ENCODE measurements at regions not wholly inside any gene's neighbourhood (a gene's known extent, or its start where the extent isn't known, plus 50 kb on each side); places are given as distances from the start of the nearest gene placed in this dataset.

- H3K4me1 ChIP-seq (replicated peaks), result no peaks in the 10 kb centered on the region
- intact Hi-C loops (cut with DNase I), result no loop called here
- WGBS, result 65% methylated on average over 3 of the region's 3 CpGs
- no peak overlapping the region for H3K4me3 ChIP-seq
- no peaks in the 10 kb centered on the region for H3K9me3 ChIP-seq
- DNase-seq (ENCODE audit: low spot score), result no peak
- no peak for TF ChIP-seq CTCF (IDR thresholded peaks at IDR 0.05)
- TF ChIP-seq POLR2AphosphoS5 (IDR thresholded peaks at IDR 0.05), result no peak
- no peak for TF ChIP-seq POLR2A (IDR thresholded peaks at IDR 0.05)
- no peak overlapping the region for H3K27ac ChIP-seq
- no peaks in the 10 kb centered on the region for H3K36me3 ChIP-seq
- H3K27me3 ChIP-seq (replicated peaks; ENCODE audit: insufficient read depth), result no peaks in the 10 kb centered on the region
These were observed 422.7 kb downstream of the C3orf38 start for GRCh38 chr3:88572450-88572849.

- H3K4me3 ChIP-seq, result no peak overlapping the region
- H3K9me3 ChIP-seq, result no peaks in the 10 kb centered on the region
- no peak for DNase-seq (ENCODE audit: low spot score)
- no peaks in the 10 kb centered on the region for H3K36me3 ChIP-seq
- no peak overlapping the region for H3K27ac ChIP-seq
- H3K4me1 ChIP-seq (replicated peaks), result no peaks in the 10 kb centered on the region
- intact Hi-C loops (cut with DNase I), result no loop called here
- WGBS, result 89% methylated on average over 4 of the region's 4 CpGs
- H3K27me3 ChIP-seq (replicated peaks; ENCODE audit: insufficient read depth), result no peaks in the 10 kb centered on the region
- TF ChIP-seq CTCF (IDR thresholded peaks at IDR 0.05), result no peak
- no peak for TF ChIP-seq POLR2AphosphoS5 (IDR thresholded peaks at IDR 0.05)
- no peak for TF ChIP-seq POLR2A (IDR thresholded peaks at IDR 0.05)
These were observed 423.7 kb downstream of the C3orf38 start for GRCh38 chr3:88573472-88573871.

- WGBS, result 79% methylated on average over 4 of the region's 4 CpGs
- intact Hi-C loops (cut with DNase I), result no loop called here
These were observed 424.4 kb downstream of the C3orf38 start for GRCh38 chr3:88574146-88574545.

GRCh38 chr3:88584451-88584850, 434.7 kb downstream of the C3orf38 start:
- DNase-seq (ENCODE audit: low spot score), result no peak
- H3K9me3 ChIP-seq, result no peaks in the 10 kb centered on the region
- intact Hi-C loops (cut with DNase I), result no loop called here
- WGBS, result 84% methylated on average over 3 of the region's 3 CpGs
- H3K4me1 ChIP-seq (replicated peaks), result no peaks in the 10 kb centered on the region
- no peaks in the 10 kb centered on the region for H3K36me3 ChIP-seq
- no peak overlapping the region for H3K4me3 ChIP-seq
- no peak overlapping the region for H3K27ac ChIP-seq
- TF ChIP-seq CTCF (IDR thresholded peaks at IDR 0.05), result no peak
- TF ChIP-seq POLR2A (IDR thresholded peaks at IDR 0.05), result no peak
- TF ChIP-seq POLR2AphosphoS5 (IDR thresholded peaks at IDR 0.05), result no peak
- no peaks in the 10 kb centered on the region for H3K27me3 ChIP-seq (replicated peaks; ENCODE audit: insufficient read depth)

More at GRCh38 chr3:88574146-88574545, 424.4 kb downstream of the C3orf38 start:
- no peak overlapping the region for H3K4me3 ChIP-seq
- H3K27me3 ChIP-seq (replicated peaks; ENCODE audit: insufficient read depth), result no peaks in the 10 kb centered on the region
- no peak for DNase-seq (ENCODE audit: low spot score)
- H3K36me3 ChIP-seq, result no peaks in the 10 kb centered on the region
- TF ChIP-seq POLR2A (IDR thresholded peaks at IDR 0.05) (no peak), POLR2AphosphoS5 (IDR thresholded peaks at IDR 0.05) (no peak), CTCF (IDR thresholded peaks at IDR 0.05) (no peak)
- no peaks in the 10 kb centered on the region for H3K4me1 ChIP-seq (replicated peaks)
- H3K9me3 ChIP-seq, result no peaks in the 10 kb centered on the region
- no peak overlapping the region for H3K27ac ChIP-seq

GRCh38 chr3:88586121-88586640, 436.4 kb downstream of the C3orf38 start:
- Histone ChIP-seq H3K27me3 (replicated peaks; ENCODE audit: insufficient read depth) (no peaks in the 10 kb centered on the region), H3K4me1 (replicated peaks) (no peaks in the 10 kb centered on the region), H3K36me3 (no peaks in the 10 kb centered on the region), H3K9me3 (no peaks in the 10 kb centered on the region), H3K4me3 (no peak overlapping the region), H3K27ac (no peak overlapping the region)
- 78% methylated on average over 2 of the region's 2 CpGs for WGBS
- intact Hi-C loops (cut with DNase I), result no loop called here
- no peak for TF ChIP-seq POLR2A (IDR thresholded peaks at IDR 0.05)
- TF ChIP-seq POLR2AphosphoS5 (IDR thresholded peaks at IDR 0.05), result no peak
- no peak for DNase-seq (ENCODE audit: low spot score)

Data from prostate gland (tissue), 2 donors.